A549 (cell line): ENCODE measurements at regions not wholly inside any gene's neighbourhood (a gene's known extent, or its start where the extent isn't known, plus 50 kb on each side); places are given as distances from the start of the nearest gene placed in this dataset.

Source experiments
- BHLHE40 ChIP-seq: IDR thresholded peaks from 2 replicates; pipeline ENCODE4 v1.6.1; 2012; ENCODE audit warnings: low read depth, low read length, inconsistent platforms
- CBX8 ChIP-seq: fragments of 200-600 bp; sonication (generic); IDR thresholded peaks from 2 replicates; pipeline ENCODE4 v1.6.1; 2016
- CTCF ChIP-seq: fragments of >200 bp; sonication (Bioruptor Twin); formaldehyde crosslinking; IDR thresholded peaks from 3 replicates; pipeline ENCODE4 v1.5.1; 2016
- EP300 ChIP-seq, 2 experiments: fragments of >200 bp; sonication (Bioruptor Twin); formaldehyde crosslinking; IDR thresholded peaks; 2 replicates in 1 of 2; 3 replicates in 1 of 2; pipeline ENCODE4 v1.6.1; 2016 to 2017
- KDM1A ChIP-seq: fragments of 200-600 bp; sonication (generic); IDR thresholded peaks from 2 replicates; pipeline ENCODE4 v1.6.1; 2016; ENCODE audit warnings: low read depth, mild to moderate bottlenecking
- POLR2A ChIP-seq: IDR thresholded peaks from 2 replicates; pipeline ENCODE4 v1.6.1; 2012; ENCODE audit warnings: mild to moderate bottlenecking, low read length
- TF ChIP-seq, protein P1 (sequence below): IDR thresholded peaks from 2 replicates; pipeline ENCODE4 v1.6.1; 2012; ENCODE audit warnings: low read depth, borderline replicate concordance
- TF ChIP-seq, protein P2 (sequence below): fragments of 200-600 bp; sonication (generic); IDR thresholded peaks from 2 replicates; pipeline ENCODE4 v1.6.1; 2016; ENCODE audit warnings: antibody characterized with exemption, mild to moderate bottlenecking, moderate library complexity

- no peak for TF ChIP-seq CTCF
- TF ChIP-seq BHLHE40, result no peak
- no peak for TF ChIP-seq KDM1A
- no peak for TF ChIP-seq POLR2A
- TF ChIP-seq, protein P1, sequence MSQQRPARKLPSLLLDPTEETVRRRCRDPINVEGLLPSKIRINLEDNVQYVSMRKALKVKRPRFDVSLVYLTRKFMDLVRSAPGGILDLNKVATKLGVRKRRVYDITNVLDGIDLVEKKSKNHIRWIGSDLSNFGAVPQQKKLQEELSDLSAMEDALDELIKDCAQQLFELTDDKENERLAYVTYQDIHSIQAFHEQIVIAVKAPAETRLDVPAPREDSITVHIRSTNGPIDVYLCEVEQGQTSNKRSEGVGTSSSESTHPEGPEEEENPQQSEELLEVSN, result no peak
- TF ChIP-seq CBX8, result no peak
- no peak for TF ChIP-seq EP300 (IDR thresholded peaks at IDR 0.05)
- TF ChIP-seq, protein P2, sequence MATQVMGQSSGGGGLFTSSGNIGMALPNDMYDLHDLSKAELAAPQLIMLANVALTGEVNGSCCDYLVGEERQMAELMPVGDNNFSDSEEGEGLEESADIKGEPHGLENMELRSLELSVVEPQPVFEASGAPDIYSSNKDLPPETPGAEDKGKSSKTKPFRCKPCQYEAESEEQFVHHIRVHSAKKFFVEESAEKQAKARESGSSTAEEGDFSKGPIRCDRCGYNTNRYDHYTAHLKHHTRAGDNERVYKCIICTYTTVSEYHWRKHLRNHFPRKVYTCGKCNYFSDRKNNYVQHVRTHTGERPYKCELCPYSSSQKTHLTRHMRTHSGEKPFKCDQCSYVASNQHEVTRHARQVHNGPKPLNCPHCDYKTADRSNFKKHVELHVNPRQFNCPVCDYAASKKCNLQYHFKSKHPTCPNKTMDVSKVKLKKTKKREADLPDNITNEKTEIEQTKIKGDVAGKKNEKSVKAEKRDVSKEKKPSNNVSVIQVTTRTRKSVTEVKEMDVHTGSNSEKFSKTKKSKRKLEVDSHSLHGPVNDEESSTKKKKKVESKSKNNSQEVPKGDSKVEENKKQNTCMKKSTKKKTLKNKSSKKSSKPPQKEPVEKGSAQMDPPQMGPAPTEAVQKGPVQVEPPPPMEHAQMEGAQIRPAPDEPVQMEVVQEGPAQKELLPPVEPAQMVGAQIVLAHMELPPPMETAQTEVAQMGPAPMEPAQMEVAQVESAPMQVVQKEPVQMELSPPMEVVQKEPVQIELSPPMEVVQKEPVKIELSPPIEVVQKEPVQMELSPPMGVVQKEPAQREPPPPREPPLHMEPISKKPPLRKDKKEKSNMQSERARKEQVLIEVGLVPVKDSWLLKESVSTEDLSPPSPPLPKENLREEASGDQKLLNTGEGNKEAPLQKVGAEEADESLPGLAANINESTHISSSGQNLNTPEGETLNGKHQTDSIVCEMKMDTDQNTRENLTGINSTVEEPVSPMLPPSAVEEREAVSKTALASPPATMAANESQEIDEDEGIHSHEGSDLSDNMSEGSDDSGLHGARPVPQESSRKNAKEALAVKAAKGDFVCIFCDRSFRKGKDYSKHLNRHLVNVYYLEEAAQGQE, result no peak
Observed at GRCh38 chr20:39882806-39883205, 806.2 kb downstream of the MAFB start.
